ENCODE measurements at regions not wholly inside any gene's neighbourhood (a gene's known extent, or its start where the extent isn't known, plus 50 kb on each side); places are given as distances from the start of the nearest gene placed in this dataset.
A peak's percentile ranks its signal among the peaks of the same experiment; 100 is the strongest.

DNA sequence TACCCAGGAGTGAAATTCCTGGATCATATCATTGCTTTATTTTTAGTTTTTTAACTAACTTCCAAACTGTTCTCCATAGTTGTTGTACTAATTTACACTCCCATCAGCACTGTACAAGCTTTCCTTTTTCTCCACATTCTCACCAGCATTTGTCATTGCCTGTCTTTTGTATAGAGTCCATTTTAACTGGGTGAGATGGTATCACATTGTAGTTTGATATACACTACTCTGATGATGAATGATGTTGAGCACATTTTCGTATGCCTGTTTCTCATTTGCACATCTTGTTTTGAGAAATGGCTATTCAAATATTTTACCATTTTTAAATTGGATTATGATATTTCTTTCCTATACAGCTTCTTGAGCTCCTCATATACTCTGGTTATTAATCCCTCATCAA is 1586.6 kb downstream of the SI start:
- no peak overlapping the region for H3K27ac ChIP-seq
- no peak for TF ChIP-seq ZFX (IDR thresholded peaks at IDR 0.05; ENCODE audit: borderline replicate concordance)
- TF ChIP-seq, protein P1, sequence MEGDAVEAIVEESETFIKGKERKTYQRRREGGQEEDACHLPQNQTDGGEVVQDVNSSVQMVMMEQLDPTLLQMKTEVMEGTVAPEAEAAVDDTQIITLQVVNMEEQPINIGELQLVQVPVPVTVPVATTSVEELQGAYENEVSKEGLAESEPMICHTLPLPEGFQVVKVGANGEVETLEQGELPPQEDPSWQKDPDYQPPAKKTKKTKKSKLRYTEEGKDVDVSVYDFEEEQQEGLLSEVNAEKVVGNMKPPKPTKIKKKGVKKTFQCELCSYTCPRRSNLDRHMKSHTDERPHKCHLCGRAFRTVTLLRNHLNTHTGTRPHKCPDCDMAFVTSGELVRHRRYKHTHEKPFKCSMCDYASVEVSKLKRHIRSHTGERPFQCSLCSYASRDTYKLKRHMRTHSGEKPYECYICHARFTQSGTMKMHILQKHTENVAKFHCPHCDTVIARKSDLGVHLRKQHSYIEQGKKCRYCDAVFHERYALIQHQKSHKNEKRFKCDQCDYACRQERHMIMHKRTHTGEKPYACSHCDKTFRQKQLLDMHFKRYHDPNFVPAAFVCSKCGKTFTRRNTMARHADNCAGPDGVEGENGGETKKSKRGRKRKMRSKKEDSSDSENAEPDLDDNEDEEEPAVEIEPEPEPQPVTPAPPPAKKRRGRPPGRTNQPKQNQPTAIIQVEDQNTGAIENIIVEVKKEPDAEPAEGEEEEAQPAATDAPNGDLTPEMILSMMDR (IDR thresholded peaks at IDR 0.05), result no peak

DNA sequence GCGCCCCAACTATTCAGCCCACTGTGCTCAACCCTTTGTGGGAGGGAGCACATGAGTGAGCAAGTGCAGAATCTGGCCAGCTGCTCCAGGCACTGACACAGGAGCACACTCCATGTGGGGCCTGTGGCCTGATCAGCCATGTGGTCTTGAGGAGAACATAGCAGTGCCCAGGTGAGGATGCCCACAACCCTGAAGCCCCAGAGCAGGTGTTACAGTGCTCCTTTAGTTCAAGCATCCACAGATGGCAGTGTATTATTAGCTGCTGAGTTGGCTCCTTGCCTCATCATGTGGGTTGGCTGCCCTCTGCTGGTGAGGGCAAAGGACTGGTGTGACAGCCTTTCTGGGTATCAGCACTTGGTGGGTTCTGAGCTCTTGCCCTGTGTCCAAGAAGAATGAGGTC is 1588.2 kb downstream of the SI start:
- no peak overlapping the region for H3K27ac ChIP-seq
- TF ChIP-seq ZFX (IDR thresholded peaks at IDR 0.05; ENCODE audit: borderline replicate concordance), result no peak
- TF ChIP-seq, protein P1 (IDR thresholded peaks at IDR 0.05), result peak; percentile 78

DNA sequence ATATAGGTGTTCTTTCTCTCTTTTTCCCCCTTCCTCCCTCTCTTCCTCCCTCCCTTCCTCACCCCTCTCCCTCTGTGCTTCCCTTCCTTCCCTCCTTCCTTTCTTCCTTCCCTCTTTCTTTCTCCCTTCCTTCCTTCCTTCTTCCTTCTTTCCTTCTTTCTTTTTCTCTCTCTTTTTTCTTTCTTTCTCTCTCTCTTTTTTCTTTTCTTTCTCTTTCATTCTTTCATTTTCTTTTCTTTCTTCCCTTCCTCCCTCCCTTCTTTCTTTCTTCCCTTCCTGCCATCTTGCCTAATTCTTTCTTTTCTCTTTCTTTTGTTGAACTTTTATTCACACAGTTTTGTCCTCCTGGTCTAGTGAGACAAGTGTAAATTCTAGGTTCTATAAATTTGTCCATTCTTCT is 1595.6 kb downstream of the SI start:
- TF ChIP-seq, protein P1 (IDR thresholded peaks at IDR 0.05), result no peak
- TF ChIP-seq ZFX (IDR thresholded peaks at IDR 0.05; ENCODE audit: borderline replicate concordance), result no peak
- H3K27ac ChIP-seq, result no peak overlapping the region

DNA sequence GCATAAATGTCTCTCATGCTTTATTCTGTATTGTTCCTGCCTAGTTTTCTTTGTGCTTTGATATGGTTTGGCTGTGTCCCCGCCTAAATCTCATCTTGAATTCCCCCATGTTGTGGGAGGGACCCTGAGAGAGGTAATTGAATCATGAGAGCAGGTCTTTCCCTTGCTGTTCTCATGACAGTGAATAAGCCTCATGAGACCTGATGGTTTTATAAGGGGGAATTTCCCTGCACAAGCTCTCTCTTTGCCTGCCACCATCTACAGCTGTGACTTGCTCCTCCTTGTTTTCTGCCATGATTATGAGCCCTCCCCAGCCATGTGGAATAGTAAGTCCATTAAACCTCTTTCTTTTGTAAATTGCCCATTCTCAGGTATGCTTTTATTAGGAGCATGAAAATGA is 1596.6 kb downstream of the SI start:
- no peak overlapping the region for H3K27ac ChIP-seq
- no peak for TF ChIP-seq ZFX (IDR thresholded peaks at IDR 0.05; ENCODE audit: borderline replicate concordance)
- TF ChIP-seq, protein P1 (IDR thresholded peaks at IDR 0.05), result no peak

DNA sequence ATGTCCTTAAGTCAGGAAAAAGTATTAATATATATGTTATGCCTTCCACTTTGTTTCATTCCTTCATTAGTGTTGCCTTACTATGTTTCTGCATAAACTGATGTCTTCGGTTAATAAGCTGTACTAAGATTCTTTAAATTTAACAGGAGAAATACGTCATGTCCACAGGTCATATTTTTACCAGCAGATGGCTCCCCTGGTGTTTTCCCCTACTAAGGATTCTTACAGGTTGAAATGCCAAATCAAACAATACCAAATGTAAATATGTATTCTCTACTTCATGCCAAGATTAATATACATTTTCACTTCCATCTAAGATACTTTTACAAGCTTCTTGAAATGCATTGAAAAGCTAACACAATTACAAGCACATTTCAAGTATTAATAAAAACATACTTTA is 1602.1 kb downstream of the SI start:
- H3K27ac ChIP-seq, result no peak overlapping the region
- no peak for TF ChIP-seq ZFX (IDR thresholded peaks at IDR 0.05; ENCODE audit: borderline replicate concordance)
- TF ChIP-seq, protein P1 (IDR thresholded peaks at IDR 0.05), result peak; percentile 86

DNA sequence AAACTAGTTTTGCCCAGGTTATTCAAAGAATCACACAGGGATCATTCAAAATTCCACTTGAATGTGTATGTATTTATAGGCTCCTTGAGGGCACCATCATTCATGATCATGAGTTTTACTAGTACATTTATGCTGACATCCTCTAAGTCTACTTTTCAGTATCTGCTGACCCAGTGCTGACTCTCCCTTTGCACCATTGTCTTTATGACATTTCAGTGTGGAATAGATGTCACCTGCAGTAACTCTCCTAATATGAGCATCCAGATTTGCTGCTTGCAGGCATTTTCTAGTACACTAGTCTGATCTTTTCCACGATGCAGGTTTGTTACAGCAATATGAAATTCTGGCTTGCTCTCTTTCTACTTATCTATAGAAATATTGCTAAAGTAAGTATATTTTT is 1603.5 kb downstream of the SI start:
- TF ChIP-seq, protein P1 (IDR thresholded peaks at IDR 0.05), result no peak
- no peak overlapping the region for H3K27ac ChIP-seq

DNA sequence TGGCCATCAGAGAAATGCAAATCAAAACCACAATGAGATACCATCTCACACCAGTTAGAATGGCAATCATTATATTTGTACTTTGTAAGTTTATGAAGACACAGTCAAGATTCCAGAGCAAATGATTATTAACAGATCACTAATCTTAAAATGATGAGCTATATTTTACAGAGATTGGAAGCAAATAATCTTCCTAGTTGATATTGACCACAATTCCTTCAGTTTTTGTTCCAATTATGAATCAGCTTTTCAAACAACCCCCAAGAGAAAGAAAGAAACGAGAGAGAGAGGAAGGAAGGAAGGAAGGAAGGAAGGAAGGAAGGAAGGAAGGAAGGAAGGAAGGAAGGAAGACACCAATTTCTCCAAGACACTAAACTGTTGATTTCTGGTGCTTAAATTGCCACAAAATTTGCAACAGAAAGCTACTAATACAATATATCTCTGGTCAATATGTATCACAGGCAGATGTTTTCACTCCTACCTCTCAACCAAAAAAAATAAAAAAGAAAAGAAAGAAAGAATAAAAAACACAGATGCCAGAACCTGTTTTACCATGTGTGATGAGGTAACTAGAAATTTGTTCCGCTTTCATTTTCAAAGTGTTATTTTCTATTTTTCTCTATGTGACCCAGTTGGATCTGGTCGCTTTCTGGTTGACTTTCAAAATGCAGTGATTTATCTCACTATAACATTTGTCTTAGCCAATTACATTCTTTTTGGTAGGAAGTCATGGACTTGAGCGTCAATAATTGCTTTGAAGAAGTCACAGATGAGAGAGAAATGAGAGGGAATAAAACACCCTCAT is 1609.6 kb downstream of the SI start:
- H3K27ac ChIP-seq, result no peak overlapping the region
- TF ChIP-seq, protein P1 (IDR thresholded peaks at IDR 0.05), result no peak
- TF ChIP-seq ZFX (IDR thresholded peaks at IDR 0.05; ENCODE audit: borderline replicate concordance), result no peak
